ENCODE measurements at regions not wholly inside any gene's neighbourhood (a gene's known extent, or its start where the extent isn't known, plus 50 kb on each side); places are given as distances from the start of the nearest gene placed in this dataset.

GRCh38 chr12:34354239-34355200 lies 332.2 kb downstream of the ALG10 start:
- intact Hi-C loops (cut with DNase I): no loop called here
- Histone ChIP-seq H3K36me3 (no peaks in the 10 kb centered on the region), H3K27me3 (no peaks in the 10 kb centered on the region), H3K4me1 (no peaks in the 10 kb centered on the region), H3K4me3 (replicated peaks in 1 of 3) (no peak overlapping the region), H3K27ac (no peak overlapping the region), H3K9me3 (no peaks in the 10 kb centered on the region)
- WGBS, 2 donors: 58 to 62% methylated on average over 46 to 55 of the region's 55 CpGs
- no peak for DNase-seq
- no peak for TF ChIP-seq POLR2A (IDR thresholded peaks at IDR 0.05)
- no peak for TF ChIP-seq CTCF (IDR thresholded peaks at IDR 0.05)

GRCh38 chr12:34356233-34356987 lies 334.1 kb downstream of the ALG10 start:
- Histone ChIP-seq H3K4me1 (no peaks in the 10 kb centered on the region), H3K36me3 (no peaks in the 10 kb centered on the region), H3K4me3 (replicated peaks in 1 of 3) (no peak overlapping the region), H3K27me3 (no peaks in the 10 kb centered on the region), H3K27ac (no peak overlapping the region), H3K9me3 (no peaks in the 10 kb centered on the region)
- no peak for TF ChIP-seq CTCF (IDR thresholded peaks at IDR 0.05)
- DNase-seq: no peak
- intact Hi-C loops (cut with DNase I): no loop called here
- 73 to 75% methylated on average over 24 to 33 of the region's 39 CpGs for WGBS, 2 donors

GRCh38 chr12:34357791-34358190 lies 335.5 kb downstream of the ALG10 start:
- intact Hi-C loops (cut with DNase I): no loop called here
- Histone ChIP-seq H3K4me3 (replicated peaks in 1 of 3) (no peak overlapping the region), H3K27me3 (no peaks in the 10 kb centered on the region), H3K9me3 (no peaks in the 10 kb centered on the region), H3K4me1 (no peaks in the 10 kb centered on the region), H3K27ac (no peak overlapping the region), H3K36me3 (no peaks in the 10 kb centered on the region)
- WGBS, 2 donors: 46 to 47% methylated on average over 20 of the region's 20 CpGs
- no peak for DNase-seq
- TF ChIP-seq POLR2A (IDR thresholded peaks at IDR 0.05) (no peak), CTCF (IDR thresholded peaks at IDR 0.05) (no peak)

- 61 to 66% methylated on average over 18 of the region's 18 CpGs for WGBS, 2 donors
- Histone ChIP-seq H3K4me1 (no peaks in the 10 kb centered on the region), H3K36me3 (no peaks in the 10 kb centered on the region), H3K9me3 (no peaks in the 10 kb centered on the region), H3K4me3 (replicated peaks in 1 of 3) (no peak overlapping the region), H3K27ac (no peak overlapping the region), H3K27me3 (no peaks in the 10 kb centered on the region)
- intact Hi-C loops (cut with DNase I): no loop called here
- no peak for TF ChIP-seq CTCF (IDR thresholded peaks at IDR 0.05)
- TF ChIP-seq POLR2A (IDR thresholded peaks at IDR 0.05): no peak
- DNase-seq: no peak
These were observed 335.9 kb downstream of the ALG10 start for GRCh38 chr12:34358198-34358597.

All from thyroid gland (tissue), 4 donors.